HG02970 (cell line): ENCODE measurements at regions not wholly inside any gene's neighbourhood (a gene's known extent, or its start where the extent isn't known, plus 50 kb on each side); places are given as distances from the start of the nearest gene placed in this dataset.
"Not testable (repeated sequence)": the region's sequence is repeated elsewhere in the genome, so short reads cannot be mapped to it uniquely, and the experiment has no call there.

Experiments used
- ATAC-seq: cut with Tn5 transposase; IDR thresholded peaks from one replicate; pipeline ENCODE4 v1.9.1; 2021; ENCODE audit warnings: mild to moderate bottlenecking, moderate library complexity, moderate number of reproducible peaks; ENCODE audit not compliant: unreplicated experiment, low FRiP score

- ATAC-seq: no peak
These were observed 347.4 kb upstream of the AGA start for GRCh38 chr4:177789610-177790009.

GRCh38 chr4:177791188-177791587 lies 349.0 kb upstream of the AGA start:
- no peak for ATAC-seq

GRCh38 chr4:177796841-177797240 lies 354.6 kb upstream of the AGA start:
- no peak for ATAC-seq

- no peak for ATAC-seq
These were observed 355.9 kb upstream of the AGA start for GRCh38 chr4:177798161-177798560.

- ATAC-seq: no peak
These were observed 359.9 kb upstream of the AGA start for GRCh38 chr4:177802162-177802561.

GRCh38 chr4:177802661-177803060 lies 360.4 kb upstream of the AGA start:
- ATAC-seq: no peak

- no peak for ATAC-seq
These were observed 360.9 kb upstream of the AGA start for GRCh38 chr4:177803151-177803550.

- ATAC-seq: no peak
These were observed 367.6 kb upstream of the AGA start for GRCh38 chr4:177809791-177810190.

- no peak for ATAC-seq
These were observed 368.0 kb upstream of the AGA start for GRCh38 chr4:177810220-177810619.

- ATAC-seq: not testable (repeated sequence)
These were observed 376.2 kb upstream of the AGA start for GRCh38 chr4:177818392-177818791.

GRCh38 chr4:177826973-177827372 lies 384.7 kb upstream of the AGA start:
- no peak for ATAC-seq

- ATAC-seq: no peak
These were observed 399.0 kb upstream of the AGA start for GRCh38 chr4:177841258-177841657.

GRCh38 chr4:177853229-177853628 lies 411.0 kb upstream of the AGA start:
- no peak for ATAC-seq

- no peak for ATAC-seq
These were observed 413.4 kb upstream of the AGA start for GRCh38 chr4:177855507-177856197.

GRCh38 chr4:177860171-177860570 lies 417.9 kb upstream of the AGA start:
- ATAC-seq: no peak

- ATAC-seq: no peak
These were observed 419.4 kb upstream of the AGA start for GRCh38 chr4:177861551-177862094.

- no peak for ATAC-seq
These were observed 420.4 kb upstream of the AGA start for GRCh38 chr4:177862541-177863176.

GRCh38 chr4:177879851-177880250 lies 437.6 kb upstream of the AGA start:
- ATAC-seq: no peak

GRCh38 chr4:177895136-177895535 lies 452.9 kb upstream of the AGA start:
- ATAC-seq: no peak

GRCh38 chr4:177901786-177902185 lies 459.5 kb upstream of the AGA start:
- no peak for ATAC-seq

- ATAC-seq: no peak
These were observed 460.1 kb upstream of the AGA start for GRCh38 chr4:177902386-177902785.
